ENCODE measurements at regions not wholly inside any gene's neighbourhood (a gene's known extent, or its start where the extent isn't known, plus 50 kb on each side); places are given as distances from the start of the nearest gene placed in this dataset.
"Not testable (repeated sequence)": the region's sequence is repeated elsewhere in the genome, so short reads cannot be mapped to it uniquely, and the experiment has no call there.

DNA sequence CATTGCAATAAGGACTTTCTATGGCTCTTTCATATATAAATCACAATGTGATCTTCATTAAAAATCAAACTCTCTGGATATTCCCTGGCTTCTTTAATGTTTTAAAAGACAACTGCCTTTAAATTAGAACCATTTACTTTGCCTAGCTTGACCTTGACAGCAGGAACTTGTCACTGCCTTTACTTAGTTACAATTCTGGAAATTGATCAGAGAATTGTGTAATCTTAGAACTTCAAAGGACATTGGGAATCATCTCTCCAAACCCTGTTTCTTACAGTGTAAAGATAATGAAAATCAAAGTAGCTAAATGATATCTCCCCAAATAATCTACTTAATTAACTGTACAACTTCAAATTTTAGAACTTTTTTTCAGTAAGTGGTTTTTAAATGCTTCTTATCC, 517.6 kb upstream of the CCDC179 start:
- no peak for DNase-seq

DNA sequence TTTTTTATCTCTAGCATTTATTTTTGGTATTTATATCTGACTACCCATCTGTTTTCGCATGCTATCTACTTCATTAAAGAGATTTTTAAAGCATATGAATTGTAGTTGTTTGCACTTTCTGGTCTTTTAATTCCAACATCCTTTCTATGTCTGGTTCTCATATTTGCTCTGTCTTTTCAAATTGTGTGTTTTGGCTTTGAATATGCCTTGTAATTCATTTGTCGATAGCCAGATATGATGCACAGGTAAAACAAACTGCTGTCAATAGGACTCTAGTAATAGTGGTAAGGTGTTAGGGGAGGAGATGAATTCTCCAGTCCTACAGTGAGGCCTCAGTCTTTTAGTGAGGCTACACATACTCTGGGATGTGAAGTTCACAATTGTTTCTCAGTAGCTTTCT, 530.8 kb upstream of the CCDC179 start:
- no peak for DNase-seq

DNA sequence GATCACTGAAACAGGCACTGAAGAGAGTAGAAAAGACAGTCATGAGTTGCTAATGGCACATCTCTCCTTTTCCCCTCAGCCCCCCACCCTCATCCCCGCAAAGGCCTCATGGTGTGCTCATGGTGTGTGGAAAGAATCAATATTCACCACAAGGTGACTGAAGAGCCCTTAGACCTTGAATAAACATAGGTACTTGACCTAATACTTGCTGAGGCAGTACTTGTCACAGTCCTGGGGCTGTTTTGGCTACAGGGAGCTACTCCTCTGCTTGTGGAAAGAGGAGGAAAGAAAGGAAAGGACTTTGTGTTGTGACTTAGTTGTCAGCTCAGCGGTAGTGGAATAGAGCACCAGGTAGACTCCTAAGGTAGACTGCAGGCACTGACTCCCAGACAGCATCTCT, 537.8 kb upstream of the CCDC179 start:
- no peak for DNase-seq

DNA sequence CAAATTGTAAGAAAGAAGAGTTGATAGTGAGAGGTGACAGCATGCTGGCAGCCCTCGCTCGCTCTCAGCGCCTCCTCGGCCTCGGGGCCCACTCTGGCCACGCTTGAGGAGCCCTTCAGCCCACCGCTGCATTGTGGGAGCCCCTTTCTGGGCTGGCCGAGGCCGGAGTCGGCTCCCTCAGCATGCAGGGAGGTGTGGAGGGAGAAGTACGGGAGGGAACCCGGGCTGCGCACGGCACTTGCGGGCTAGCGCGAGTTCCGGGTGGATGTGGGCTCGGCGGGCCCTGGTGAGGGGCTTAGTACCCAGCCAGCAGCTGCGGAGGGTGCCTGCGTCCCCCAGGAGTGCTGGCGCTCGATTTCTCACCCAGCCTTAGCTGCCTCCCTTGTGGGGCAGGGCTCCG, 539.7 kb upstream of the CCDC179 start:
- no peak for DNase-seq

DNA sequence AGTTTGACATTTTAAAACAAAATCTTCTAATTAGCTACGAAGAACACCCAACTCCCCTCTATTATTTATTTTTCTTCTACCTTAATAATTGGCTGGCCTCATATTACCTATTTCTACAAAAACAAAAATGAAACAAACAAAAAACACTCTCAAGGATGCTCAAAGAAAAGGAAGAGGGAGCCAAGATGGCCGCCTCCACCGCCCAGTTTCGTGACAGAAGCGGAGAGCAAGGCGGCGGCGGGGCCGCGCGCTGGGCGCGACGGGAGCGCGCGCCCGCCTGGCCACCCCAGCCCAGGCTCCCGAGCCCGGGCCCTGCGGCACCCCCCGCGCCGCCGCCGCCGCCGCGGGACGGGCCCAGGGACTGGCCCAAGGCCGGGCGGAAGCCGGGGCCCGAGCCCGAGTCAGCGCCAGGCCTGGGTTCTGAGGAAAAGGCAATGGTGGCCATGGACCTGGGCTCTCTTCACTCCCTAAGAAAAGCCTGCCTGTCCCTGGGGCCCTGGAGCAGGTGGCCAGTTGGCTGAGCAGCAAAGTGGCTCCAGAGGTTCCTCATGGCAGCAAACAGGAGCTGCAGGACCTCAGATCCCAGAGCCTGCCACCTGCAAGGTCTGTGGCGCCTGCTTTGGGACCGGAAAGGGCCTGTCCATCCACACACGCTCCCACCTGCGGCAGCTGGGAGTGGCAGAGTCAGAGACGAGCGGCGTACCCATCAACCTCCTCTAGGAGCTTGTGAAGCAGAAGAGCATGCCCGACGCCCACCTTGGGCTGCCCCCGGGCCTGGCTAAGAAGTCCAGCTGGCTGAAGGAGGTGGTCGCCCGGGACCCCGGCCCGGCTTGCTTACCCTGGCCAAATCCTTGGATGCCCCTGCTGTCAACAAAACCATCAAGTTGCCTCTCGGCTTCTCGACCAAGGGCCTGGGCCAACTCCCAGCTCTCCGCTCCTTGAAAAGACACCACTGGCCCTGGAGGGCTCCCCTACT, 543.2 kb upstream of the CCDC179 start:
- no peak for DNase-seq

DNA sequence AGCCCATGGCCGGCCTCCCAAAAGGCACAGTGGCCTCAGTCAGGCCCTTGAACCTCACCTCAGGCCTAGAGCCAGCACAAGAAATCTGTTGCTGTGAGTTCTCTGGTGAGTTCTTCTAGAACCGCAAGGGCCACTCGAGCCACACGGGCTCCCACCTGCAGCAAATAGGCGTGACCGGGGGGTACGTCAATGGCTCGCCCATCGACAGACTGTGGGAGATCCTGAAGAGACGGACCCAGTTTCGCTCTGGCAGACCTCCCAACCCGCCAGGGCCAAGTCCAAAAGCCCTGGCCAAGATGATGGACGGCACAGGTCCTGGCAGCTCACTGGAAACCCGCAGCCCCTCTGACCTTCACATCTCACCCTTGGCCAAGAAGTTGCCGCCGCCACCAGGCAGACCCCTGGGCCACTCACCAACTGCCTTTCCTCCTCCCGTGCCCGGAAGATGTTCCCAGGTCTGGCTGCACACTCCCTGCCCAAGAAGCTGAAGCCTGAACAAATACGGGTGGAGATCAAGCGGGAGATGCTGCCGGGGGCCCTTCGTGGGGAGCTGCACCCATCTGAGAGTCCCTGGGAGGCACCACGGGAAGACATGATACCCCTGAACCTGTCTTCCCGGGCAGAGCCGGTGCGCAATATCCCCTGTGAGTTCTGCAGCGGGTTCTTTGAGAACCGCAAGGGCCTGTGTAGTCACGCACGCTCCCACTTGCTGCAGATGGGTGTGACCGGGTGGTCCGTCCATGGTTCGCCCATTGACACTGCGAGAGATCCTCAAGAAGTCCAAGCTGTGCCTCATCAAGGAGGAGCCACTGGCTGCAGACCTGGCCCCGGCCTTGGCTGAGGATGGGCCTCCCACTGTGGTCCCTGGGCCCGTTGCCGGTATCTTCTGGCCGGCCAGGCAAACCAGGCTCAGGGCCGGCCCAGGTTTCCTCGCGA, 544.2 kb upstream of the CCDC179 start:
- DNase-seq = no peak

DNA sequence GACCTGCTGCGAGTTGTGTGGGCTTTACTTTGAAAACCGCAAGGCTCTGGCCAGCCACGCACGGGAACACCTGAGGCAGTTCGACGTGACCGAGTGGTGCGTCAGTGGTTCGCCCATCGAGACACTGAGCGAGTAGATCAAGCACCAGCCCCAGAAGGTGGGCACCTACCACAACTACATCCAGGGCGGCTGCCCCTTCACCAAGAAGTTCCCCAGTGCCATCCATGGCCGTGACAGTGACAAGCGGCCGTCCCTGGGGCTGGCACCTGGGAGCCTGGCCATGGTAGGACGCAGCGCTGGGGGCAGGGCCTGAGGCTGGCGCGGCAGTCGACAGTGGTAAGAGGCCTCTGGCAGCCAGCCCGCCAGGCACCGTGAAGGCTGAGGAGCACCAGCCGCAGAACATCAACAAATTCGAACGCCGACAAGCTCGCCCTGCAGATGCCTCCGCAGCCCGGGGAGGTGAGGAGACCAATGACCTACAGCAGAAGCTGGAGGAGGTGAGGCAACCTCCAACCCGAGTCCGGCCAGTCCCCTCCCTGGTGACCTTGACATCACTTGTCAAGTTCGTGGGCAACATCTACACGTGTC, 545.2 kb upstream of the CCDC179 start:
- DNase-seq = no peak

DNA sequence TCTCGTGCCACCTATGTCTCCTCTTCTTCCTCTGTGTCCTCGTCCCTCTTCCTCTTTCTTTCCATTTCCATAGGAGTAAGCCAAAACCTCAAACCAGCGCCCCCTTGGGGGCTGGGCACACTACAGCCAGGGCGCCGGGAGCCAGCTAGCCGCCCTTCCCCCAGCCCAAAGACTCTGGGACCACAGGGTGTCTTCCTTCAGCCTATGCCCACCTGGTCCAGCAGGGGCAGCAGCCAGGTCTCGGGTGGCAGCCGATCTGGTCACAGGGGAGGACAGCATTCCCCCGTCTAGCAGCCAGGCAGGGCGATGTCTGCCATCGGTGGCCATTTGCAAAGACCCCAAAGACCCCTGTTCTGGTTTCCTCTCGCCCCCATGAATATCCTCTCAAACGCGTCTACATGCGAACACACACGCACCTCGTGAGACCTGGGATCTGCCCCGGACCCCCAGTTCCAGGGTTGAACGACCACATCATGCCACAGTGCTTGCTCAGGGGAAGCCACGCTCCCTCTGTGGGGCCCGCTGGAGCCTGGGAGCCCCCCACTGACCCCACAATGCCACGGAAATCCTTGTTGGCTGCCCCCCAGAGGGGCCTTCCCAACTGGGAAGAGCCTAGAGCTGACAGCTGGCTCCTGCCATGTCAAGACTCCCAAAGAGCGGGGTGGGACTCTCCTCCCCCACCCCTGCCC, 546.0 kb upstream of the CCDC179 start:
- no peak for DNase-seq

DNA sequence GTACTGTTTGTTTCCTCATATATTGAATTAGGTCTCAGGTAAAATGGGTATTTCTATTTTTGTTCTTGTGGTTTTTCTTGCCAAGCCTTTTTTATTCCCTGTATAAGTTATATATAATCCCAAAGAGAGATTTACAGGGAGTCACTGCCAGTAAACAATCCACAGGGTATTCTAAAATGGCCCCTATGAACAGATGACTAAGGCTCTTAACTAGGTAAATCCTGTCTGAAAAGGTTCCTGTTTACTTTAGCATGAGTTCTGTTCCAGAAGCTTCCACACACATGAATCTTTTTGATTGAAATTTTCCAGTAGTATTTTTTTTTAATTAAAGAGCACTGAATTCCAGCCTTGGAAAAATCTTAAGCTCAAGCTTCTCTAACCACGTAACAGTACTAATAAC, 552.8 kb upstream of the CCDC179 start:
- no peak for DNase-seq

DNA sequence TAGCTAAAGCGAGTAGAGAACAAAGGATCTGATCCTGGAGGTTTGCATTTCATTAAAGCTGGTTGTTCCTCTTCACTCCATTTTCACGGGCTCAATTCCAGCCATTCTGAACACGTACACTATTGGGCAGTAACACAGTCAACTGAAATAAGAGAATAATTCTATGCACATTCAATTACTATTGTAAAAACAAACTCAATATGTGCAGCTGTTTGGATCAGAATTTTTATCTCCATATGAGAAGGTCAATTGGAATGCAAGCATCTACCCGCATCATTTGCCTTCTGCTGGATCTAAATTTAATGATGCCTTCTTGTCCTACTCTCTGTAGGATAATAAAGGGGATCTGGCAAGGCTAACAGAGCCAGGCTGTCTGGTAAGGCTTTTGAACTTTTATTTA, 562.8 kb upstream of the CCDC179 start:
- no peak for DNase-seq

DNA sequence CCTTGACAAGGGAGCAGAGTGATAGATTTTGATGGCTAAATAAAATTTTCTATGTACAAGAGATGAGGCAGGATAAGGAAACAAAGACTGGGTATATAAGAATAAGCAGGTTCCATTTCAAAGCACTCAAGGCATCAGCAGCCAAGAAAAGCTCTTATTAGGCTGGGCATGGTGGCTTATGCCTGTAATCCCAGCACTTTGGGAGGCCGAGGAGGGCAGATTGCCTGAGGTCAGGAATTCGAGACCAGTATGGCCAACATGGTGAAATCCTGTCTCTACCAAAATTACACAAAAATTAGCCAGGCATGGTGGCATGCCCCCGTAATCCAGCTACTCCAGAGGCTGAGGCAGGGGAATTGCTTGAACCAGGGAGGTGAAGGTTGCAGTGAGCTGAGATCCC, 563.4 kb upstream of the CCDC179 start:
- no peak for DNase-seq

DNA sequence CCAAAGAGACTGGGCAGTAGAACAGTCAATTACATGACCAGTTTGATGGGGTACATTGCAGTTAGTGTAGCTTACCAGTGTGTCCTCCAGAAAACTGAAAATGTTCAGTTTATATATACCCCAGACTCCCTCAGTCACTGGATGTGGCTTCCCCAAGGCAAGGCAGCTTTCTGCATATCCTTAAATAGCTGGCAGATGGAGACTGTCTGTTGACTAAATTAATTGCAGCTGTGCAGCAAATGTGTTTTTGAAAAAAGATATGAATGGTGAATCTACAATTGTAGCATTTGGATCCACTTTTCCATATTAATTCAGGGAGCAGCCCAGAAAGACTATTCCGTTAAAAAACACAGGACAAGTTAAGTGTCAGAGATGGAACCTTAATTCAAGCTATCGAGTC, 565.1 kb upstream of the CCDC179 start:
- DNase-seq = no peak

DNA sequence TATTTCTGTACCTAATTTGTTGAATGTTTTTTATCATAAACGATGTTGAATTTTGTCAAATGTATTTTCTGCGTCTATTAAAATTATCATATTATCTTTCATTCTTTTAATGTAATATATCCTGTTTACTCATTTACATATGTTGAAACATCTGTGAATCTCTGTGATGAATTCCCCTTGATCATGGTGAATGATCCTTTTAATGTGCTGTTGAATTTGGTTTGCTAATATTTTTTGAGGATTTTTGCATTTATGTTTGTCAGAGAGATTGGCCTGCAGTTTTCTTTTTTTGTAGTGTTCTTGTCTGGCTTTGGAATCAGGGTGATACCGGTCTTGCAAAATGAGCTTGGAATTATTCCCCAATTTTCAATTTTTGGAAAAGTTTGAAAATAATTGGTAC, 569.3 kb upstream of the CCDC179 start:
- no peak for DNase-seq

DNA sequence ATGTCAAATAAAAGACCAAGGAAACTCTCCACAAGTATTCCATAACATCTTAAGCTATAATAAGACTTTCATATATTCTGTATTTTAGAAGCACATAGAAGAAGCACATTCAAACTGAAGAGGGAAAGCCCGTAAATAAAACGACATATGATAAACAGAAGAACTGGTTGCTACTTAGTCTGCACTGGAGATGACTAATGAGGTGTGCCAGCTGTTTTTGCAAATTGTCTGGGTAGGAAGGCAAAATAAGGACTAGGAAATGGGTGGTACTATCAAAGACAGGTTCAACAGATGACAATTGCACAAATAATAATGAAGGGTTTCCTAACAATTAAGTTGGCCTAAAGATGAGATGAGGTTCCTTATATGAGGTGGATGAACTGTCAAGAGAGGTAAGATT, 593.2 kb upstream of the CCDC179 start:
- DNase-seq = no peak

DNA sequence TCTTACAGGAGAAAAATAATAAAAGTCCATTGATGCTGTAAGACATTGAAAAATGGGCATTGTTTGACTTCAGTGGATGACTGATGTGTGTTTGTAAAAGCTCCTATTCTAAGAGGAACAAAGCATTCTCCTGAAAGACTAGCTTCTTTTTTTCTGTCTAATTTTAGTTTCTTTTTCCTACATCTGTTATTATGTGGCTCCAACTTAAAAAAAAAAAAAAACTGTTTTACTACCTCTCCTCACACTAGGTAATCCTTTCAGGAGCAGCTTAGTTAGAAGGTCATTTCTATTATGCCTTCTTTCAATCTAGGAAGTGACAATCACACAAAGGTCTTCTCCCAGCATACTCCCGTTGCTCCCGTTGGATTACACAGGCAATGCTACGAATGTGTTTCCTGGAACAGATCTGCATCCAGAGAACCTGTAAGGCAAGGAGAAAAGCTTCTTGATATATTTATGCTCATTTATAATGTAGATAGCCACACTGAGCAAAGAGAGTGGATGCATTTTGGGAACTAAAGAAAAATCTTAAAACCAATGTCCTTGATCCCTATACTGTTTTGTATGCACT, 595.1 kb upstream of the CCDC179 start:
- no peak for DNase-seq

DNA sequence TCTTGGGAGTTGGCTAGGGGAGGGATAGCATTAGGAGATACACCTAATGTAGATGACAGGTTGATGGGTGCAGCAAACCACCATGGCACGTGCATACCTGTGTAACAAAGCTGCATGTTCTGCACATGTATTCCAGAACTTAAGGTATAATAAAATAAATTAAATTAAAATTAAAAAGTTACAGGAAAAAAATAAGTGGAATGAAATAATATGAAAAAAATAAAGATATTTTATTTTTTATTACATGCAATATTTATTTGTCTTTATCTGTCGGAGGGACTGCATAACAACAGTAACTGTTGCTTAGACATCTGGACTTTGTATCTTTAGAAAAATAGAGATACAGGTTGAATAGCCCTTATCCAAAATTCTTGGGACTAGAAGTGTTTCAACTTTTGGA, 597.4 kb upstream of the CCDC179 start:
- DNase-seq = no peak

DNA sequence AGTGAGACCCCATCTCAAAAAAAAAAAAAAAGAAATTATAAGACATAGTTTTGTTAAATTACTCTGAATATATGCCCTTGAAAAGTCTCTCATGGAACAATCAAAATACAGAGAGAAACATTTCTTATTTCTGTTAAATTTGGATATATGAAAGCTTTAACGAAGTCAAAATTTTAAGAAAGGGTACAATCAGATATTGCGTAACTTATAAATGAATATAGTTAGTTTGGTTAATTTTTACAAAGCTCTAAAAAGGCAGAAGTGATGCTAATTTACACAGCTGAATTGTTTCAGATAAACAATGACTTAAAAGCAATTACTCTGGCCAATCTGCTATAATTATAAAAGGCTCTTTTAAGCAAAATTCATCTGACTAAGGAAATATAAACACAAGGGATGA, 611.6 kb upstream of the CCDC179 start:
- DNase-seq = no peak

DNA sequence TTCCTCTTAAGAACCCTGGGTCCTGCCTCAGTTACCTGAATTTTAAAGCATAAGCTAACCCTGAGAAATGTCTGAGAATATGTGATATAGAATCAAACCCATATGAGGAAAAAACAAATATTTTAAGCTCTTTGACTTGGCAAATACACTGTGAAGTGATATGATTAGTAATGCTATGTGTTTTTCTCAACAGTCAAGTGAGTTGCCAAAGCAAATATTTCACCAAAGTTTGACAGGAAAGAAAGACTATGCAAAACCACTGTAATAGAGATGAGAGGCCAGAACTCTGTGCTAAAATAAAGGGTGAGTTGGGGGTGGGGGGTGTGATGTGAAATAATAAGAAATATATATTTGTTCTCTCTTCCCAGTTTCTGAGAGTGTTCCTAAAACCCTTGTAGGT, 613.5 kb upstream of the CCDC179 start:
- no peak for DNase-seq

DNA sequence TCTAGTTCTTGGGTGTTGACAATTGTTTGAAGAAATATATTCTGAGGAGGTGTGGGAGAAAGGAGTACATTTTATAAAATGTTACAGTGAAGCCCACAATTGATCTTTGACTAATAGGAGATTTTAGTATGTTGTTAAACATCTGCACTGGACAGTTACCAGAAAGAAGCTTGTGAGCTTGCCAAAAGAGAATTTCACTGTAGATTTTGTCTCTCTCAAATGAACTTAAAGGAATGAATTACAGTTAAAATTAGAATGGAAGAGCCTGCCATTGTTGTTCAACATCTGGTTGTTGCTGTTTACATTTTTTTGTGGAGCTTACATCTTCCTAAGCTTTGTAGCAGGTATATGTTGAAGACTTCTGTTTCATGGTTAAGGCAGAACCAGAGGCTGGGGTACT, 620.5 kb upstream of the CCDC179 start:
- no peak for DNase-seq

DNA sequence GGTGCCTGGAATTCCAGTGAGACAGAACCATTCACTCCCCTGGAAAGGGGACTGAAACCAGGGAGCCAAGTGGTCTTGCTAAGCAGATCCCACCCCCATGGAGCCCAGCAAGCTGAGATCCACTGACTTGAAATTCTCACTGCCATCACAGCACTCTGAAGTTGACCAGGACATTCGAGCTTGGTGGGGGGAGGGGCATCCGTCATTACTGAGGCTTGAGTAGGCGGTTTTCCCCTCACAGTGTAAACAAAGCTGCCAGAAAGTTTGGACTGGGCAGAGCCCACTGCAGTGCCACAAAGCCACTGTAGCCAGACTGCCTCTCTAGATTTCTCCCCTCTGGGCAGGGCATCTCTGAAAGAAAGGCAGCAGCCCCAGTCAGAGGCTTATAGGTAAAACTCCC, 623.9 kb upstream of the CCDC179 start:
- DNase-seq = not testable (repeated sequence)

DNA sequence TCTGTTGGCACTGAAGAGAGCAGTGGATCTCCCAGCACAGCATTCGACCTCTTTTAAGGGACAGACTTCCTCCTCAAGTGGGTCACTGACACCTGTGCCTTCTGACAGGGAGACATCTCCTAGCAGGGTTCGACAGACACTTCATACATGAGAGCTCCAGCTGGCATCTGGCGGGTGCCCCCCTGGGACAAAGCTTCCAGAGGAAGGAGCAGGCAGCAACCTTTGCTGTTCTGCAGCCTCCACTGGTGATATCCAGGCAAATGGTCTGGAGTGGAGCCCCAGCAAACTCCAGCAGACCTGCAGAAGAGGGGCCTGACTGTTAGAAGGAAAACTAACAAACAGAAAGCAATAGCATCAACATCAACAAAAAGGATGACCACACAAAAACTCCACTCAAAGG, 624.3 kb upstream of the CCDC179 start:
- not testable (repeated sequence) for DNase-seq

DNA sequence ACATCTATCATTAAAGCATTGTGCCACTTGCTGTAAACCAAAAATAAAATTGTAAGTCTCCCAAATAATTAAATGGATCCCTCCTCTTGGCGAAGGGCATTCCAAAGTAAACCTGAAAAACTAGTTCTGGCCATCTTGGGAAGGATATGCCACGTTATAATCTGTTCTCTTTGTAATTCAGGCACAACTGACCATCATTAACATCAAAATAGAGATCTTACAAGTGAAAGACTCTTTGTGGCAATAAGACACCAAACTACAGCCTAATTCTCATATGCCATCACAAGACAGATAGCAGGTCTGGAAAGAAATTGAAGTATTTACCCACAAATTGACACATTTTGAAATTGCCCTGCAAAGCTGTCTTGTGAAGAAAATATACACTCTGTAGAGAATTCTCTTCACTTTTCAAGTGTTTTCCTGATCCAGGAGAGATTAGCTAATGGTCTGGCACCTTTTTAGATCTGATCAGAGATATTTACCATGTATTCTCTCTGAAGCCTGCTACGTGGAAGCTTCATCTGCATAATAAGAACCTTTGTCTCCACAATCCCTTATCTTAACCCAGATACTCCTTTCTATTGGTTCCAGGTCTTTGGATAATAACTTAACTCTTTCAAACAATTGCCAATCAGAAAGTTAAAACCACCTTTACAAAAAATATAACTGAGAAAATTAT, 630.4 kb upstream of the CCDC179 start:
- no peak for DNase-seq

All from midbrain (tissue), 1 donor.